GM12875 (cell line): ENCODE measurements at regions not wholly inside any gene's neighbourhood (a gene's known extent, or its start where the extent isn't known, plus 50 kb on each side); places are given as distances from the start of the nearest gene placed in this dataset.

ENCODE experiments used
- H3K4me3 ChIP-seq: one replicate; pipeline ENCODE4 v1.5.1; 2011; ENCODE audit warnings: low read depth, low read length, control low read depth
- TF ChIP-seq, protein P1 (sequence below): IDR thresholded peaks from 2 replicates; pipeline ENCODE4 v1.5.1; 2011; ENCODE audit warnings: low read depth, mild to moderate bottlenecking, control low read depth, inconsistent platforms, low read length, moderate library complexity, borderline replicate concordance; ENCODE audit not compliant: insufficient read depth

DNA sequence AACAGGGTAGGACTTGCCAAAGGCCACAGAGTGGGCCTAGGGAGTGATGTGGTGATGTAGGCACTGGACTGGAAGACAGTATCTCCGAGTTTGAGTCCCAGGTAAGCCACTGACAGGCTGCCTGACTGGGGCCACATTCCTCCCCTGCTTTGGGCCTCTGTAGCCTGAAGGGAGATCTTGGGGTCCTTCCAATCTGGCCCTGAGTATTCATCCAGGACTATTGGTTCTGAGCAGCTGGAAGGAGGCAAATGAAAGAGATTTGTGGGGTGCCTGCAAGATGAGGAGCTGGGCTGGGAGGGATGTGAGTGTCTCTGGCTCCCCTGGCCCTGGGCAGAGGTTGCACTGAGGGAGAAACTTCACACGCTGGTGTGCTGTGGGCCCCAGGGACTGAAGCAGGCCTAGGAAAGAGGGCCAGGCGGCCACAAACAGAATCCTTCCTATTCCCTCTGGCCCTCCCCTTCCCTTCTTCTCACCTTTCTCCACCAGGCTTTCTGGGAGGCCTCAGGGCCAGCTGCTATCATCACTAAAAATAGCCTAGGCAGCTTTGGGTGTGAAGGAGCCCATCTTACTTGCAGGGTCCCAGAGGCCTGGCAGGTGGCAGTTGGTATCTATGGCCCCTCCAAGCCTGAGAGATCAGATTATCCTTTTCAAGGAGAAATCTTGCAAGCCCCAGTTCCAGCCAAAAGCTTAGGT lies 70.1 kb downstream of the PJA1 start:
- TF ChIP-seq, protein P1, sequence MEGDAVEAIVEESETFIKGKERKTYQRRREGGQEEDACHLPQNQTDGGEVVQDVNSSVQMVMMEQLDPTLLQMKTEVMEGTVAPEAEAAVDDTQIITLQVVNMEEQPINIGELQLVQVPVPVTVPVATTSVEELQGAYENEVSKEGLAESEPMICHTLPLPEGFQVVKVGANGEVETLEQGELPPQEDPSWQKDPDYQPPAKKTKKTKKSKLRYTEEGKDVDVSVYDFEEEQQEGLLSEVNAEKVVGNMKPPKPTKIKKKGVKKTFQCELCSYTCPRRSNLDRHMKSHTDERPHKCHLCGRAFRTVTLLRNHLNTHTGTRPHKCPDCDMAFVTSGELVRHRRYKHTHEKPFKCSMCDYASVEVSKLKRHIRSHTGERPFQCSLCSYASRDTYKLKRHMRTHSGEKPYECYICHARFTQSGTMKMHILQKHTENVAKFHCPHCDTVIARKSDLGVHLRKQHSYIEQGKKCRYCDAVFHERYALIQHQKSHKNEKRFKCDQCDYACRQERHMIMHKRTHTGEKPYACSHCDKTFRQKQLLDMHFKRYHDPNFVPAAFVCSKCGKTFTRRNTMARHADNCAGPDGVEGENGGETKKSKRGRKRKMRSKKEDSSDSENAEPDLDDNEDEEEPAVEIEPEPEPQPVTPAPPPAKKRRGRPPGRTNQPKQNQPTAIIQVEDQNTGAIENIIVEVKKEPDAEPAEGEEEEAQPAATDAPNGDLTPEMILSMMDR = no peak
- no peak overlapping the region for H3K4me3 ChIP-seq

DNA sequence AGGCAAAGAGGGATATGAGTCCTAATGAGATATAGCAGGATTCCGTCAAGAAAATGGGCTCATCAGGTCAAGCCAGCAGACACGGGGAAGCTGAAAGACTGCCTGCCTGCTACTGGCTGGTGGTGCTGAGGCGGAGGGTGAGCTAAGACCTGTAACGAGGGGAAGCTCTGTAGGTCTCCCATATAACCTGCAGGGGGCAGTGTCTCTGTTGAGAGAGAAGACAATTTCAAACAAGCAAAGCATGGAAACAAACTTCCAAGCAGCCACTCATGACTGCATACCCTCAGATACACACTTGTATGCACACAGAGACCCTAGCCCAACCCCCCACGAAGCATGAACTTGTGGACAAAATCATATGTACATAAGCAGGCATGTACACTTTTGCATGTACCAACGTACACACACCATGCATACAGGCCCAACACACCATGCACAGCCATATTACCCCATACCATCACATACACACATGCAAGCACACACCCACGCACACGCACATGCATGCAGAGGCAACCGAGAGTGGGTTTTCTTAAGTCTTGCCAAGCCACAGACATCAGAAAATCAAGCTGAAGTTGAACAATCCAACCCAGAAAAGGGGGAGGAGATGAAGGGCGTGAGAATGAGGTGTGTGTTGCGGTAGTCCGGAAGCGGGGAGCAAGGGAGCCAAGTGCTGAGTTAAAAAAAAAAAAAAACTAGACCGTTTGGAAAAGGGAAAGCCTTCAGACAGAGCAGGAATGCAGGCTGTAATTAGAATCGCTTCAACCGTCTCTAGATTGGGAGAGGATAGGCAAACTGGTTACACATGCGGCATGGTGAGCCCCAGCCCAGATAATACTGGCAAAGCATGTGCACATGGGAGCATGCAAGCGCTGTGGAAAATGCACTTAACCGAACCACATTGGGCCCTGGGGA lies 71.0 kb downstream of the PJA1 start:
- H3K4me3 ChIP-seq = no peak overlapping the region
- TF ChIP-seq, protein P1 = peak; percentile 66

DNA sequence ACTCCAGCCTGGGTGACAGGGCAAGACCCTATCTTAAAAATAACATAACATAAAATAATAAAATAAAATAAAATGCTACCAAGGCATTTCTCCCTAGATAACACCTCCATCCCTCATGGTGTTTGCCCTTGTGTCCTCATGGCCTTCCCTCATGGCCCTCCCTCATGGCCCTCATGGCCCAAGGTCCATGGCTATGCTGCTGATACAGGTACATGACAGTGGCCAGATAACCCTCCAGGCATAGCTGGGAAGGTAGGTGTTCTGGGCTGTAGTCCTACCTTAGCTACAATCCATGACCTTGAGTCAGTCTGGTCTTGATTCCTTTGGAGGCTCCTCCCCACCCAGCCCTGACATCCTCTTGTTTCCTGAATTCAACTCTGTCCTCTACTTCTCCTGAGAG lies 75.2 kb downstream of the PJA1 start:
- TF ChIP-seq, protein P1 = no peak
- no peak overlapping the region for H3K4me3 ChIP-seq

DNA sequence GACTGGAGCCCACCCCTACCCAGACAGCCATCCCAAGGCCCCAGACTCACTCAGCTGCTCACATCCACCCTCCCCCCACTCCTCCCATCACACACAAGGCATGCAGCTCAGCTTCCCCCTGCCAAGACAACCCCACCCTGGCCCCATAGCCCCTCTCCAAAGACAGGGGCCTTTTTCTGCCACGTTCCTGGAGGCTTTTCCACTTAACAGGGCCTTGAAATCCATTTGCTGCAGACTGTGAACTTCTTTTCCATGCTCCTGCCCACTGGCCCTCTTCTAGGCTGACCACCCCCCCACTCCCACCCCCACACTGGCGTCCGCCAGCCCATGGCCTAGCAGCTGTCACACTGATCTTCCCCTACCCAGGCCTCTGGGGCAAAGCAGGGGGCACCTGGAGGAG lies 76.0 kb downstream of the PJA1 start:
- no peak overlapping the region for H3K4me3 ChIP-seq
- TF ChIP-seq, protein P1 = no peak

DNA sequence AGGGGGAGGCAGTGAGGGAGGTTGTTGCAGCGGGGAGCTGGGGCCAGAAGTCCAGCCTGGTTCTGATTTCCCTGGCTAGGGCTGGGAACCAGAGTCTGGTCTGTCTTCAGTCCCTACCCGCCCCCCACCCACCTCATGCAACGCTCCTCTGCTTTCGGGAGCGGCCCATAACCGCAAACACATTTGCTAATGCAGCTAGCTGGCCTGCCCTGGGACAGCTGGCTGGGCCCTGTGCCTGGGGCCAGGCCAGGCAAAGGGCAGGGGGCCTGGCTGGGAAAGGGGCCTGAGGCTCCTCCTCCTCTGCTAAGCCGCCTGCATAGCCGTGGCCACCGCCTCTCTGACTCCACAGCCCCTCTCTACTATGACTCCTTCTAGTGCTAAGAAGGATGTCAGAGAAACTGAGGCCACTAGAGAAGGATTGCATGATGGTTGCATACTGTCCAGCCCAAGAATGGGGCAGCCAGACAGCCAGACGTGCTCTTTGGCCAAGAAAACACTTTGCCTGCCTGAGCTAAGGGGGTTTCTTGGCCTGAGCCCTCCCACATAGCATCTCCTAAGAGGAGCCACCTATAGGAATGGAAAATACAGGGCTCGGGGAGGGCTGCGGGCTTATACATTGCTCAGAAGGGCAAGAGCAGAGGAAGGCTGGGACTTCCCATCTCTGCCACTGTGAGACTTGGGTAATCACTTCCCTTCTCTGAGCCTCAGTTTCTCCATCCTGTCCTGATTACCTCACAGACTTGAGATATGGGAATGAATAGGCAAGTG lies 76.9 kb downstream of the PJA1 start:
- H3K4me3 ChIP-seq = no peak overlapping the region
- TF ChIP-seq, protein P1 = no peak

DNA sequence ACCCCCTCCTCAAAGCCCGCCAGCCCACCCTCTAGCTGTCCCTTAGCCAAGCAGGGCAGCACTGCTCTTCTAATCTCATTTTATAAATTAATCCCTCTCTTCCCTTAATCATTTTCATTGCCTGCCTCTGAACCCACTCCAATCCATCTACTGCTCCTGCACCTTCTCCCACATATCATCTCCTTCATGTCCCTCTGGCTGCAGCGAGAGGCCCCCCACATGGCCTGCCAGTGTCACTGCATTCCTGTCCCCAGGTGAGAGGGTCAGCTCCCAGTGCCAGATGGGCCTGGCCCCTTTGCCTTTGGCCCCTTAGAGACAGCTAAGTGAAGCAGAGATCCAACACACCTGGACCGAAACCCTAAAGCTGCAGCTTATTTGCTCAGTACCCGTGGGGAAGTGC lies 79.4 kb downstream of the PJA1 start:
- TF ChIP-seq, protein P1 = no peak
- no peak overlapping the region for H3K4me3 ChIP-seq
